Fibroblast of mammary gland (primary cell): ENCODE measurements at regions not wholly inside any gene's neighbourhood (a gene's known extent, or its start where the extent isn't known, plus 50 kb on each side); places are given as distances from the start of the nearest gene placed in this dataset.

Experiments
- DNase-seq: peaks from one replicate; pipeline ENCODE4 v3.0.0-alpha.2; 2010; ENCODE audit warnings: low read depth
- H3K4me3 ChIP-seq: 2 replicates; pipeline ENCODE4 v1.5.1; 2011; ENCODE audit warnings: low read depth, mild to moderate bottlenecking, low read length, moderate library complexity; ENCODE audit not compliant: control insufficient read depth
- TF ChIP-seq, protein P1 (sequence below): conservative IDR thresholded peaks from 2 replicates; pipeline ENCODE4 v1.5.1; 2011; ENCODE audit warnings: low read depth, low read length, inconsistent platforms; ENCODE audit not compliant: control insufficient read depth, insufficient read depth

DNA sequence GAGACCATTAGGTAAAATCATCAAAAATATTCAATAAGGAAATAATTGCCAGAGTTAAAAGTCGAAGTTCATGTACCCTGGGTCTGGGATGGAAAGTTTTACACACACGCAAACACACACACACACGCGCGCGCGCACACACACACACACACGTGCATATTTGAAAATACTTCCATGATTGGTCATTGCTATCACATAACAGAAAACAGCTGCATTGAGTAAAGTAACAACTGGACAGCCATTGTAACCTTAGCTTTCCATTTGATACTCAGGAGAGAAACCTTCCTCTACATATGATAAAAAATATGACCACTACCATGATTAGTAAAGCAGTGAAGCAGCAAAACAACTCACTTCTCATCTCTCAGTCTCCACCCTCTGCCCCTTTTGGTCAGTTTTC lies 490.0 kb upstream of the SGCG start:
- no peak overlapping the region for H3K4me3 ChIP-seq
- TF ChIP-seq, protein P1, sequence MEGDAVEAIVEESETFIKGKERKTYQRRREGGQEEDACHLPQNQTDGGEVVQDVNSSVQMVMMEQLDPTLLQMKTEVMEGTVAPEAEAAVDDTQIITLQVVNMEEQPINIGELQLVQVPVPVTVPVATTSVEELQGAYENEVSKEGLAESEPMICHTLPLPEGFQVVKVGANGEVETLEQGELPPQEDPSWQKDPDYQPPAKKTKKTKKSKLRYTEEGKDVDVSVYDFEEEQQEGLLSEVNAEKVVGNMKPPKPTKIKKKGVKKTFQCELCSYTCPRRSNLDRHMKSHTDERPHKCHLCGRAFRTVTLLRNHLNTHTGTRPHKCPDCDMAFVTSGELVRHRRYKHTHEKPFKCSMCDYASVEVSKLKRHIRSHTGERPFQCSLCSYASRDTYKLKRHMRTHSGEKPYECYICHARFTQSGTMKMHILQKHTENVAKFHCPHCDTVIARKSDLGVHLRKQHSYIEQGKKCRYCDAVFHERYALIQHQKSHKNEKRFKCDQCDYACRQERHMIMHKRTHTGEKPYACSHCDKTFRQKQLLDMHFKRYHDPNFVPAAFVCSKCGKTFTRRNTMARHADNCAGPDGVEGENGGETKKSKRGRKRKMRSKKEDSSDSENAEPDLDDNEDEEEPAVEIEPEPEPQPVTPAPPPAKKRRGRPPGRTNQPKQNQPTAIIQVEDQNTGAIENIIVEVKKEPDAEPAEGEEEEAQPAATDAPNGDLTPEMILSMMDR, result no peak
- DNase-seq, result no peak

DNA sequence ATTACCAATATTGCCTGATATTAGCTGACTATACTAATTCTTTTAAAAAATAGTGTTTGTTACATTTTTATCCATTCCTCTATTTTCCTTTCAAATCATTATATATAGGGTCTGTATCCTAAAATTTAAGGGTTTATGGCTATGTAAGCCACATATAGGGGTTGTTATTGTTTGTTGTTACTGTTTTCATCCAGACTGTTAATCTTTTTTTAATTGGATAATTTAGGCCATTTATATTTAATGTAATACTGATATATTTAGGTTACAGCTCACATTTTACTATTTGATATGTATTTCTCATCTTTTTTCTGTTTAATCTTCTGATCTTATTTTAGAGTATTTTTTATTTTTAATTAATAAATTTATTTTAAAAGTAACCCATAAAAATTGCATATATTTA lies 487.1 kb upstream of the SGCG start:
- H3K4me3 ChIP-seq, result no peak overlapping the region
- TF ChIP-seq, protein P1, result no peak
- no peak for DNase-seq

DNA sequence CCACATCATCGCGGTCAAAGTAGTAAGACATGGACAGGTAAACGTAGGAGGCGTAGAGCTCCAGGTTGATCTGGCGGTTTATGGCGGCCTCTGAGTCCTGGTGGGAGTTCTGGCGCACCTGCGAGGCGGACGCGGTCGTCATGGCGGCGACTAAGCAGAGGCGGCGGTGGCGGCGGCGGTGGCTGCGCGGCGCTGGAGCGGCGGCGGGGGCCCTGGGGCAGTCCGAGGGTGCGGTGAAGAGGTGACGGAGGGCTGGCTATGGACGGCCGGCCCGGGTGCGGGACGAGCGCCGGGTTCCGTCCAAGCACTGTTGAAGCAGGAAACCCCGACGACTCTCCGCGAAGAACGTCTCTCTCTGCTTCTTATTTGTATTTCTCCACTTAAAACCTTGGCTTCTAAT lies 484.3 kb upstream of the SGCG start:
- no peak for DNase-seq
- TF ChIP-seq, protein P1, result no peak
- no peak overlapping the region for H3K4me3 ChIP-seq

DNA sequence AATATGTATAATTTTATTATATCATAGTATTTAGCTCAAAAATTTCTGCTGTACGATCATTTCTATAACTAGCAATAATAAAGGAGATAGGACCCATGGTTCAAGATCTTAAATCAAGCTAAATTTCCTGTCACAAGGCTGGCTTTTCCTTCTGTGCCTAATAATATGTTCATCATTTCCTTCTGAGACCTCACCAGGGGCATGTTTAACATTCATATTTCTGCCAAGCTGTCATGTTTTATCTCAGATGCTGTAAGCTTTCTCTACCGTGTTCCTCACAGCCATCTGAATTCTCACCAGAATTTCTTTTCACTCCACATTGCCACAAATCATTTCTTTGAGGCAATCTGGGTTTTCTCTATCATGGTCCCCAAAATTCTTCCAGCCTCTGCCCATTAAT lies 482.3 kb upstream of the SGCG start:
- no peak for DNase-seq
- H3K4me3 ChIP-seq, result no peak overlapping the region
- TF ChIP-seq, protein P1, result no peak

DNA sequence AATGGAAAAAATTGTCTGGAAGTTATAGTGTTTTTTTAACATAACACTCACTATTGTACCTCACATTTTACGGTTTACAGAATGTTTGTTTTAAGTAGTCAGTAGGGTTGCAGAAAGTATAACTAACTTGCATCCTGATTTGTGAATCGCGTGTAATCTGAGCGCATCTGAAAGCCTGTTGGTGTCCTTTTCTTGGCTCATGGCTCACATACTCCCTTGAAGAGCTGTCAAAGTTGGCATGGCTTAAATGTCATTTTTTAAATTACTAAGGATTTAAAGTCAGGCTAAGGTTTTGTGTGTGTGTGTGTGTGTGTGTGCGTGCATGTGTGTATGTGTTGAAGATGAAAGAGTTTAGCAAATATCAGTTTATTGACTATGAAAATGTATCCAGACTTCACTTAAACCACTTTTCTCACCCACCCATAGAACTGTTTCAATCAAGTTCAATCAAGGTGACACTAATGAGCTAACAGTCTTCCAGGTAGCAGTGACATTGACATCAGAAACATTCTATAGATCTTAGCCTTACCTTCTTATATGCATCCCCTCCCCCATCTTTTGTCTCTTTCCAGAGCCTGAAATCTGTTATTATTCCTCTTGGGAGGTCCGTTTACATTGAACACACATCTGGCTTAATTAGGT lies 480.4 kb upstream of the SGCG start:
- H3K4me3 ChIP-seq, result no peak overlapping the region
- TF ChIP-seq, protein P1, result no peak

DNA sequence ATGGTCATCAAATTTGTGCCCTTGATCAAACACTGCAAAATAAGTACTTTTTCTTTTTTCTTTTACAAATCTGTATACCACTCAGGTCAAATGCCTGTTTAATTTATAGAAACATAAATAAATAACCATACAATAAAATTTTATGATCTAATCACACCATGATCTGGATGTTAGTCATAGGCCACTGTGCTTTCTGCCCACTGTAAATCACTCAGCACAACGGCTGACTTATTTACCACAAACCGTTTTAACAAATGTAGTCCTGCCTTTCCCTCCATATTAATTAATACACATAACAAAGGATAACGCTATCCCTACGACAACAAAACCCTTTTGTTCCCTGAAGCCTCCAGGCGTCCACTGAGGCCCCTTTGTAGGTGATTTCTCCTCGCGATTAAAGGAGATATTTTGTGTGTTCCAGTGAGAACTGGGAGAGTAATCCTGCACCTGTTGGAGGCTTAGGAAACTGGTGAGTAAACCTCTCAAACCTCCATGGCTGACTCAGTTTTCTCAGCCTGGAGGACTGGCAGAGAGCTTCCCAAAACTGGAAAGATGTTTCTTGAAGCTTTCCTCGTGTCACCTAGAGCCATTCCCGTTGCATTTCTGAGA lies 477.1 kb upstream of the SGCG start:
- H3K4me3 ChIP-seq, result no peak overlapping the region
- DNase-seq, result peak; percentile 22
- TF ChIP-seq, protein P1, result no peak

More for the DNA sequence above, 480.4 kb upstream of the SGCG start:
- DNase-seq, result no peak
